Liver (tissue), 8 donors: ENCODE measurements at regions not wholly inside any gene's neighbourhood (a gene's known extent, or its start where the extent isn't known, plus 50 kb on each side); places are given as distances from the start of the nearest gene placed in this dataset.

ENCODE experiments used
- DNase-seq: peaks from one replicate; pipeline ENCODE4 v3.0.0-alpha.2; 2017; ENCODE audit warnings: low spot score
- H3K27ac ChIP-seq, 2 donors: one replicate each; pipeline ENCODE4 v1.7.0; 2013; ENCODE audit warnings: inconsistent platforms in 2 of 2, low read length in 2 of 2, control low read depth in 1 of 2, low read depth in 1 of 2, mild to moderate bottlenecking in 1 of 2
- H3K27me3 ChIP-seq, 4 donors: one replicate each; pipeline versions ENCODE4 v1.6.1 to v1.7.0; 2013; ENCODE audit warnings: low read length in 3 of 4, inconsistent platforms in 1 of 4, mild to moderate bottlenecking in 1 of 4, moderate library complexity in 1 of 4; ENCODE audit not compliant: control insufficient read depth in 4 of 4, insufficient read depth in 4 of 4
- H3K36me3 ChIP-seq, 4 donors: one replicate each; pipeline versions ENCODE4 v1.6.1 to v1.7.0; 2013; ENCODE audit warnings: low read length in 3 of 4, mild to moderate bottlenecking in 3 of 4, low read depth in 1 of 4, moderate library complexity in 1 of 4; ENCODE audit not compliant: control insufficient read depth in 4 of 4, insufficient read depth in 3 of 4
- H3K4me1 ChIP-seq, 4 donors: one replicate each; pipeline versions ENCODE4 v1.6.1 to v1.7.0; 2013; ENCODE audit warnings: low read length in 3 of 4, mild to moderate bottlenecking in 3 of 4, moderate library complexity in 1 of 4; ENCODE audit not compliant: control insufficient read depth in 4 of 4, insufficient read depth in 4 of 4
- H3K4me3 ChIP-seq, 3 donors: one replicate each; pipeline versions ENCODE4 v1.6.1 to v1.7.0; 2013; ENCODE audit warnings: low read length in 3 of 3, control low read depth in 1 of 3, low read depth in 1 of 3, mild to moderate bottlenecking in 1 of 3
- H3K9ac ChIP-seq, 2 donors: one replicate each; pipeline ENCODE4 v1.7.0; 2013; ENCODE audit warnings: low read length in 2 of 2, mild to moderate bottlenecking in 2 of 2, moderate library complexity in 2 of 2, control low read depth in 1 of 2, low read depth in 1 of 2
- H3K9me3 ChIP-seq, 4 donors: one replicate each; pipeline versions ENCODE4 v1.6.1 to v1.7.0; 2013; ENCODE audit warnings: low read length in 3 of 4; ENCODE audit not compliant: control insufficient read depth in 4 of 4
- EGR1 ChIP-seq, 2 donors: IDR thresholded peaks; 2 replicates each; pipeline ENCODE4 v1.6.1; 2016 to 2018; ENCODE audit warnings: antibody characterized with exemption in 2 of 2, low read depth in 2 of 2
- FOXA1 ChIP-seq: IDR thresholded peaks from 2 replicates; pipeline ENCODE4 v1.6.1; 2016; ENCODE audit warnings: antibody characterized with exemption
- FOXA2 ChIP-seq: IDR thresholded peaks from 2 replicates; pipeline ENCODE4 v1.6.1; 2016; ENCODE audit warnings: antibody characterized with exemption
- HNF4A ChIP-seq, 2 donors: conservative IDR thresholded peaks; 2 replicates each; pipeline ENCODE4 v1.6.1; 2016; ENCODE audit warnings: antibody characterized with exemption in 2 of 2, mild to moderate bottlenecking in 2 of 2
- HNF4G ChIP-seq: IDR thresholded peaks from 2 replicates; pipeline ENCODE4 v1.6.1; 2016; ENCODE audit warnings: antibody characterized with exemption
- JUND ChIP-seq, 2 donors: IDR thresholded peaks; 2 replicates each; pipeline ENCODE4 v1.6.1; 2016; ENCODE audit warnings: antibody characterized with exemption in 2 of 2
- NR2F2 ChIP-seq: IDR thresholded peaks from 2 replicates; pipeline ENCODE4 v1.6.1; 2016; ENCODE audit warnings: antibody characterized with exemption
- RAD21 ChIP-seq, 2 donors: IDR thresholded peaks; 2 replicates each; pipeline ENCODE4 v1.6.1; 2016; ENCODE audit warnings: antibody characterized with exemption in 2 of 2, mild to moderate bottlenecking in 2 of 2
- RXRA ChIP-seq, 2 donors: IDR thresholded peaks; 2 replicates each; pipeline ENCODE4 v1.6.1; 2017 to 2018; ENCODE audit warnings: antibody characterized with exemption in 2 of 2, mild to moderate bottlenecking in 1 of 2
- SP1 ChIP-seq: IDR thresholded peaks from 2 replicates; pipeline ENCODE4 v1.6.1; 2018; ENCODE audit warnings: antibody characterized with exemption, mild to moderate bottlenecking
- TAF1 ChIP-seq: conservative IDR thresholded peaks from 2 replicates; pipeline ENCODE4 v1.6.1; 2016; ENCODE audit warnings: antibody characterized with exemption, mild to moderate bottlenecking
- WGBS: extraction: QIAGEN DNeasy Blood & Tissue Kit; methylation state at CpG from one replicate; pipeline ENCODE4 v1.1.7; 2013; 5-methylcytosine and 5-hydroxymethylcytosine counted together
- TF ChIP-seq, protein P1 (sequence below): IDR thresholded peaks from 2 replicates; pipeline ENCODE4 v1.6.1; 2016; ENCODE audit warnings: antibody characterized with exemption
- TF ChIP-seq, protein P2 (sequence below): fragments of 150-350 bp; IDR thresholded peaks from 2 replicates; pipeline ENCODE4 v1.5.1; 2017; ENCODE audit warnings: improper control_type of control experiment, low read depth, low read length; ENCODE audit not compliant: missing input control
- TF ChIP-seq, protein P3 (sequence below): IDR thresholded peaks from 2 replicates; pipeline ENCODE4 v1.6.1; 2016; ENCODE audit warnings: antibody characterized with exemption
- TF ChIP-seq, protein P4 (sequence below): IDR thresholded peaks from 2 replicates; pipeline ENCODE4 v1.6.1; 2016; ENCODE audit warnings: antibody characterized with exemption, mild to moderate bottlenecking
- TF ChIP-seq, protein P5 (sequence below): IDR thresholded peaks from 2 replicates; pipeline ENCODE4 v1.6.1; 2016; ENCODE audit warnings: antibody characterized with exemption
- donor health status: healthy.
- donor health status: healthy.
- donor health status: healthy.
- donor health status: healthy.
- donor health status: healthy.

DNA sequence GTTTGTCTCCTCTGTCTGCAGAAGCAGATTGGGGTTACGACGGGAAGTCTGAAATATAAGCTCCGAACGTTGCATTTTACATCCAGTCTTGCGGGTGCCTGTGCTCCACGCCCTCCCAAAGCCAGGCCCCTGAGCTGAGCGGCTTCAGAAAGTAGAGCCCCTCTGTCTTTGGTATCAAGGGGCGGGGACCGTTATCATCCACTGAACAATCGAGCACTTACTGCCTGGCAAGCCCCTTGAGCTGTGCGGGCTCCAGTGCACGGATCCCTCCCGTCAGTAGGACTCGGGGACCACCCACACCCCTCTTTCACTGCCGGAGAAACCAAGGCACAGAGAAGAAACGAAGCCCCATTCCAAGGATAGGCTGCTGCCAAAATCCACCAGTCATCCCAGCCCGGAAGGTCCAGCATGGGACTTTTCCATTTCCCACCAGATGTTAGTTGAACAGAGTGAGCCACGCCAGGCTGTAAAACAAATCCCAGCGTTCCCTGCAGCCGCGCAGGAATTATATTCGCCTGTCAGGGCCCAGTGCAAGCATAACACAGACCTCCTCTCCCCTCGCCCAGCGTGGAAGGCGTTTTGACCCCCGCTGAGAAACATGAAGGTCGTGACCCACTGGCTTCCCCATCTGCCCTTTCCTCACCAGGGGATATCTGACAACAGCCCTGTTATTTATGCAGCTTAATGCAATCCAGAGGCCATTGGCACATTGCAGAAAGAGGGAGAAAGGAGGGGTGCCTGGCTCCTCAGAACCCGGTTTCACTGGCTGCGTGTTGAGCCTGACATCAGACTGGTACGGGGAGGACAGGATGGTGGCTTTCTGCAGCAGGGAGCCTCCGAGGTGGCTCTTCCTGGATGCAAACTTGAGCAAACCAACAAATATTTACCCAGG, 212.2 kb upstream of the FOXF1 start:
- H3K9ac ChIP-seq, result no peak overlapping the region
- WGBS, result 16% methylated on average over 31 of the region's 31 CpGs
- peak overlapping the region; percentile 23 to 67 for H3K27ac ChIP-seq

DNA sequence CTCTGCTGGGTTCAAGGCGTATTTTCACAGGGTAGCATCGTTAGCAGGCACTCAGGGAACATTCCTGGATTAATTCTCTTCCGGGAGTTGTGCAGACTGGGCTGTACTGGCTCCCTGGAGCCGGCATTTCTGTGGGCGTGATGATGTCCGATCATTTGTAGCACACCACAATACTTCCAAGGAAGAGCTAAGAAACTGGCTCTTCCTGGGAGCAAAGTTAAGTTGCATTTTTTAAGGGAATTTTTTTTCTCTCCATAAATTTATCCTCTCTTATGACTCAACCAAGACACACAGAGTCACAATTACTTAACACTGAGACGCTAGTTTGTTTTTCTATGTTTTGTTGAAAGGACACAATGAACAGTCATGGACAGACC, 211.6 kb upstream of the FOXF1 start:
- H3K27me3 ChIP-seq, result peaks cover 0 to 26% (median 5%) of the 10 kb centered on the region in 4 donors
- TF ChIP-seq, protein P1, sequence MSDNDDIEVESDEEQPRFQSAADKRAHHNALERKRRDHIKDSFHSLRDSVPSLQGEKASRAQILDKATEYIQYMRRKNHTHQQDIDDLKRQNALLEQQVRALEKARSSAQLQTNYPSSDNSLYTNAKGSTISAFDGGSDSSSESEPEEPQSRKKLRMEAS, result no peak
- peaks cover 0 to 2% (median 0%) of the 10 kb centered on the region in 4 donors for H3K9me3 ChIP-seq
- 27% methylated on average over 7 of the region's 7 CpGs for WGBS
- H3K27ac ChIP-seq, result peak overlapping the region; percentile 23 to 56
- no peak overlapping the region for H3K4me3 ChIP-seq
- no peaks in the 10 kb centered on the region for H3K36me3 ChIP-seq
- no peak overlapping the region for H3K9ac ChIP-seq
- no peaks in the 10 kb centered on the region for H3K4me1 ChIP-seq
- no peak for DNase-seq

More for the DNA sequence above, 212.2 kb upstream of the FOXF1 start:
- TF ChIP-seq RXRA (IDR thresholded peaks at IDR 0.05) (peak in 1 of 2 donors; percentile 9), NR2F2 (peak; percentile 89), EGR1 (IDR thresholded peaks at IDR 0.05; ENCODE audit: low read depth in 2 of 2) (no peak), TAF1 (no peak)
- Histone ChIP-seq H3K4me3 (no peak overlapping the region), H3K9me3 (peaks cover 0 to 2% (median 0%) of the 10 kb centered on the region in 4 donors), H3K4me1 (no peaks in the 10 kb centered on the region), H3K36me3 (no peaks in the 10 kb centered on the region), H3K27me3 (peaks cover 0 to 28% (median 5%) of the 10 kb centered on the region in 4 donors)
- no peak for DNase-seq

DNA sequence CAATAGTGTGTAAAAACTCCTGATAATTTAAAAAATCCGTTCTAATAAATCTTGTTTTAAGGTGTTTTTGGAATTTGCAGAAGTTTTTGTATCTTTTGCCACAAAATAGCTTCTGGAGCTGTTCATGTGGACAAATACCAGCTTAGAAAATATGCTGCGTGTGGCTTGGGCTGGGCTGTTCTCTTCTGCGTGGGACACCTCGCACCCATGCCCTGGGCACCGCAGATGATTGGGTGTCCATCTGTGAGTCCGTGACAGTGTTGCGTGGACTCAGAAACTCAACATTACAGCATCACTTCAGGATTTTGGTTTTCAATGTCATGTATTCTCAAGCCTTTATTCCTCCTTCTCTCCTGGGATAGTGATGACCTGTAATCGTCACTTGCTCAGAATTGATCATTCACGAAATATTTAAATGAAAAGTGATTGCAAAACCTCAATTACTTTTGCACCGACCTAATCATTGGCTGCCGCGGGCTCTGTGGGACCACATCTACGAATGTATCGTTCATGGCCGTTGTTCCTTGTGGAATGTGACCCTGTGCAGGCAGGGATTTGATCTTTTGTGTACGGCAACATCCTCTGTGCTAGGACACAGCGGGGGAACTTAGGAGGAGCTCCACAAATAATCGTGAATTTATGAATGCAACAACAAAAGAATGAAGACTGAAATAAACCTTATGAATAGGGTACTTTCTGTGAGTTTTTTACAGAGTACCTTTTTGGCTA, 210.3 kb upstream of the FOXF1 start:
- TF ChIP-seq FOXA1, result no peak
- TF ChIP-seq, protein P2, sequence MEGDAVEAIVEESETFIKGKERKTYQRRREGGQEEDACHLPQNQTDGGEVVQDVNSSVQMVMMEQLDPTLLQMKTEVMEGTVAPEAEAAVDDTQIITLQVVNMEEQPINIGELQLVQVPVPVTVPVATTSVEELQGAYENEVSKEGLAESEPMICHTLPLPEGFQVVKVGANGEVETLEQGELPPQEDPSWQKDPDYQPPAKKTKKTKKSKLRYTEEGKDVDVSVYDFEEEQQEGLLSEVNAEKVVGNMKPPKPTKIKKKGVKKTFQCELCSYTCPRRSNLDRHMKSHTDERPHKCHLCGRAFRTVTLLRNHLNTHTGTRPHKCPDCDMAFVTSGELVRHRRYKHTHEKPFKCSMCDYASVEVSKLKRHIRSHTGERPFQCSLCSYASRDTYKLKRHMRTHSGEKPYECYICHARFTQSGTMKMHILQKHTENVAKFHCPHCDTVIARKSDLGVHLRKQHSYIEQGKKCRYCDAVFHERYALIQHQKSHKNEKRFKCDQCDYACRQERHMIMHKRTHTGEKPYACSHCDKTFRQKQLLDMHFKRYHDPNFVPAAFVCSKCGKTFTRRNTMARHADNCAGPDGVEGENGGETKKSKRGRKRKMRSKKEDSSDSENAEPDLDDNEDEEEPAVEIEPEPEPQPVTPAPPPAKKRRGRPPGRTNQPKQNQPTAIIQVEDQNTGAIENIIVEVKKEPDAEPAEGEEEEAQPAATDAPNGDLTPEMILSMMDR, result no peak
- TF ChIP-seq, protein P3, sequence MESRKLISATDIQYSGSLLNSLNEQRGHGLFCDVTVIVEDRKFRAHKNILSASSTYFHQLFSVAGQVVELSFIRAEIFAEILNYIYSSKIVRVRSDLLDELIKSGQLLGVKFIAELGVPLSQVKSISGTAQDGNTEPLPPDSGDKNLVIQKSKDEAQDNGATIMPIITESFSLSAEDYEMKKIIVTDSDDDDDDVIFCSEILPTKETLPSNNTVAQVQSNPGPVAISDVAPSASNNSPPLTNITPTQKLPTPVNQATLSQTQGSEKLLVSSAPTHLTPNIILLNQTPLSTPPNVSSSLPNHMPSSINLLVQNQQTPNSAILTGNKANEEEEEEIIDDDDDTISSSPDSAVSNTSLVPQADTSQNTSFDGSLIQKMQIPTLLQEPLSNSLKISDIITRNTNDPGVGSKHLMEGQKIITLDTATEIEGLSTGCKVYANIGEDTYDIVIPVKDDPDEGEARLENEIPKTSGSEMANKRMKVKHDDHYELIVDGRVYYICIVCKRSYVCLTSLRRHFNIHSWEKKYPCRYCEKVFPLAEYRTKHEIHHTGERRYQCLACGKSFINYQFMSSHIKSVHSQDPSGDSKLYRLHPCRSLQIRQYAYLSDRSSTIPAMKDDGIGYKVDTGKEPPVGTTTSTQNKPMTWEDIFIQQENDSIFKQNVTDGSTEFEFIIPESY, result no peak
- TF ChIP-seq SP1, result no peak
- TF ChIP-seq, protein P4, sequence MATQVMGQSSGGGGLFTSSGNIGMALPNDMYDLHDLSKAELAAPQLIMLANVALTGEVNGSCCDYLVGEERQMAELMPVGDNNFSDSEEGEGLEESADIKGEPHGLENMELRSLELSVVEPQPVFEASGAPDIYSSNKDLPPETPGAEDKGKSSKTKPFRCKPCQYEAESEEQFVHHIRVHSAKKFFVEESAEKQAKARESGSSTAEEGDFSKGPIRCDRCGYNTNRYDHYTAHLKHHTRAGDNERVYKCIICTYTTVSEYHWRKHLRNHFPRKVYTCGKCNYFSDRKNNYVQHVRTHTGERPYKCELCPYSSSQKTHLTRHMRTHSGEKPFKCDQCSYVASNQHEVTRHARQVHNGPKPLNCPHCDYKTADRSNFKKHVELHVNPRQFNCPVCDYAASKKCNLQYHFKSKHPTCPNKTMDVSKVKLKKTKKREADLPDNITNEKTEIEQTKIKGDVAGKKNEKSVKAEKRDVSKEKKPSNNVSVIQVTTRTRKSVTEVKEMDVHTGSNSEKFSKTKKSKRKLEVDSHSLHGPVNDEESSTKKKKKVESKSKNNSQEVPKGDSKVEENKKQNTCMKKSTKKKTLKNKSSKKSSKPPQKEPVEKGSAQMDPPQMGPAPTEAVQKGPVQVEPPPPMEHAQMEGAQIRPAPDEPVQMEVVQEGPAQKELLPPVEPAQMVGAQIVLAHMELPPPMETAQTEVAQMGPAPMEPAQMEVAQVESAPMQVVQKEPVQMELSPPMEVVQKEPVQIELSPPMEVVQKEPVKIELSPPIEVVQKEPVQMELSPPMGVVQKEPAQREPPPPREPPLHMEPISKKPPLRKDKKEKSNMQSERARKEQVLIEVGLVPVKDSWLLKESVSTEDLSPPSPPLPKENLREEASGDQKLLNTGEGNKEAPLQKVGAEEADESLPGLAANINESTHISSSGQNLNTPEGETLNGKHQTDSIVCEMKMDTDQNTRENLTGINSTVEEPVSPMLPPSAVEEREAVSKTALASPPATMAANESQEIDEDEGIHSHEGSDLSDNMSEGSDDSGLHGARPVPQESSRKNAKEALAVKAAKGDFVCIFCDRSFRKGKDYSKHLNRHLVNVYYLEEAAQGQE, result no peak
- no peak for TF ChIP-seq HNF4A (conservative IDR thresholded peaks at IDR 0.05)
- no peak for TF ChIP-seq NR2F2
- TF ChIP-seq HNF4G, result no peak
- TF ChIP-seq, protein P1, result no peak
- no peak for TF ChIP-seq RAD21 (IDR thresholded peaks at IDR 0.05)
- TF ChIP-seq, protein P5, sequence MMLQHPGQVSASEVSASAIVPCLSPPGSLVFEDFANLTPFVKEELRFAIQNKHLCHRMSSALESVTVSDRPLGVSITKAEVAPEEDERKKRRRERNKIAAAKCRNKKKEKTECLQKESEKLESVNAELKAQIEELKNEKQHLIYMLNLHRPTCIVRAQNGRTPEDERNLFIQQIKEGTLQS, result no peak
- TF ChIP-seq JUND (IDR thresholded peaks at IDR 0.05), result no peak
- no peak for TF ChIP-seq FOXA2
- TF ChIP-seq RXRA (IDR thresholded peaks at IDR 0.05), result no peak
- H3K36me3 ChIP-seq, result no peaks in the 10 kb centered on the region
- peaks cover 0 to 2% (median 0%) of the 10 kb centered on the region in 4 donors for H3K9me3 ChIP-seq
- no peak overlapping the region for H3K27ac ChIP-seq
- H3K27me3 ChIP-seq, result peaks cover 0 to 26% (median 4%) of the 10 kb centered on the region in 4 donors
- no peaks in the 10 kb centered on the region for H3K4me1 ChIP-seq
- H3K4me3 ChIP-seq, result no peak overlapping the region
- no peak for DNase-seq
- 62% methylated on average over 18 of the region's 18 CpGs for WGBS
- no peak overlapping the region for H3K9ac ChIP-seq
